Ishikawa (cell line): ENCODE measurements at regions not wholly inside any gene's neighbourhood (a gene's known extent, or its start where the extent isn't known, plus 50 kb on each side); places are given as distances from the start of the nearest gene placed in this dataset.

Source experiments
- CEBPB ChIP-seq: IDR thresholded peaks from 2 replicates; pipeline ENCODE4 v1.6.1; 2012
- CREB1 ChIP-seq: IDR thresholded peaks from 2 replicates; pipeline ENCODE4 v1.6.1; 2012; ENCODE audit warnings: low read depth
- EGR1 ChIP-seq: IDR thresholded peaks from 2 replicates; pipeline ENCODE4 v1.6.1; 2012
- EP300 ChIP-seq: IDR thresholded peaks from 2 replicates; pipeline ENCODE4 v1.6.1; 2012; ENCODE audit warnings: borderline replicate concordance
- FOXM1 ChIP-seq: IDR thresholded peaks from 2 replicates; pipeline ENCODE4 v1.6.1; 2012; ENCODE audit warnings: low read depth, borderline replicate concordance
- MAX ChIP-seq: IDR thresholded peaks from 2 replicates; pipeline ENCODE4 v1.6.1; 2012
- NFIC ChIP-seq: IDR thresholded peaks from 2 replicates; pipeline ENCODE4 v1.6.1; 2012
- RAD21 ChIP-seq: IDR thresholded peaks from 2 replicates; pipeline ENCODE4 v1.6.1; 2012; ENCODE audit warnings: low read depth
- REST ChIP-seq: IDR thresholded peaks from 2 replicates; pipeline ENCODE4 v1.6.1; 2012; ENCODE audit warnings: low read depth, mild to moderate bottlenecking
- TAF1 ChIP-seq: IDR thresholded peaks from 2 replicates; pipeline ENCODE4 v1.6.1; 2012; ENCODE audit warnings: low read depth, mild to moderate bottlenecking
- TCF12 ChIP-seq: IDR thresholded peaks from 2 replicates; pipeline ENCODE4 v1.6.1; 2012; ENCODE audit warnings: low read depth
- TEAD4 ChIP-seq: IDR thresholded peaks from 2 replicates; pipeline ENCODE4 v1.6.1; 2012
- USF1 ChIP-seq: IDR thresholded peaks from 2 replicates; pipeline ENCODE4 v1.6.1; 2012
- YY1 ChIP-seq: IDR thresholded peaks from 2 replicates; pipeline ENCODE4 v1.6.1; 2012; ENCODE audit warnings: low read depth
- ZBTB7A ChIP-seq: IDR thresholded peaks from 2 replicates; pipeline ENCODE4 v1.6.1; 2012; ENCODE audit warnings: low read depth

GRCh38 chr3:184502123-184502667 is 59.4 kb upstream of the EPHB3 start:
- TF ChIP-seq MAX, result no peak
- TF ChIP-seq YY1, result no peak
- no peak for TF ChIP-seq CEBPB
- TF ChIP-seq EGR1, result no peak
- TF ChIP-seq RAD21, result no peak
- TF ChIP-seq REST, result no peak
- TF ChIP-seq TCF12, result no peak
- no peak for TF ChIP-seq NFIC
- TF ChIP-seq TAF1, result no peak
- no peak for TF ChIP-seq FOXM1
- TF ChIP-seq ZBTB7A, result no peak
- no peak for TF ChIP-seq CREB1
- TF ChIP-seq TEAD4, result no peak
- TF ChIP-seq USF1, result no peak
- TF ChIP-seq EP300, result no peak

GRCh38 chr3:184503647-184504046 is 57.9 kb upstream of the EPHB3 start:
- TF ChIP-seq USF1 (no peak), NFIC (no peak), ZBTB7A (no peak), TCF12 (no peak), CEBPB (no peak), CREB1 (no peak), RAD21 (no peak), REST (no peak), EGR1 (no peak), YY1 (no peak), FOXM1 (no peak), TEAD4 (no peak), TAF1 (no peak), MAX (no peak), EP300 (no peak)

GRCh38 chr3:184505076-184505878 is 56.3 kb upstream of the EPHB3 start:
- TF ChIP-seq NFIC (no peak), TAF1 (no peak), YY1 (no peak), CREB1 (no peak), EGR1 (no peak), USF1 (no peak), ZBTB7A (no peak), CEBPB (no peak), MAX (no peak)

- TF ChIP-seq RAD21 (no peak), EGR1 (no peak), MAX (no peak), TCF12 (no peak), ZBTB7A (no peak), NFIC (no peak), USF1 (no peak), FOXM1 (no peak), REST (no peak), YY1 (no peak), CEBPB (no peak), TEAD4 (no peak), EP300 (no peak)
Measured at GRCh38 chr3:184506561-184506991, 55.0 kb upstream of the EPHB3 start.
